Large intestine (tissue), 3 donors: ENCODE measurements at regions not wholly inside any gene's neighbourhood (a gene's known extent, or its start where the extent isn't known, plus 50 kb on each side); places are given as distances from the start of the nearest gene placed in this dataset.
"Not testable (repeated sequence)": the region's sequence is repeated elsewhere in the genome, so short reads cannot be mapped to it uniquely, and the experiment has no call there.

Source experiments
- DNase-seq, 2 donors: peaks; one replicate each; pipeline versions ENCODE4 v3.0.0 to v3.0.0-alpha.2; 2013
- H3K27ac ChIP-seq: one replicate; pipeline ENCODE4 v1.5.1; 2013; ENCODE audit warnings: low read length
- H3K27me3 ChIP-seq: 2 replicates; pipeline ENCODE4 v1.6.1; 2013; ENCODE audit warnings: low read length; ENCODE audit not compliant: control insufficient read depth, insufficient read depth
- H3K36me3 ChIP-seq: 2 replicates; pipeline ENCODE4 v1.6.1; 2013; ENCODE audit warnings: low read length; ENCODE audit not compliant: control insufficient read depth, insufficient read depth
- H3K4me1 ChIP-seq: one replicate; pipeline ENCODE4 v1.6.1; 2013; ENCODE audit warnings: low read length; ENCODE audit not compliant: control insufficient read depth, insufficient read depth
- H3K4me3 ChIP-seq: one replicate; pipeline ENCODE4 v1.5.1; 2013; ENCODE audit warnings: low read length
- H3K9me3 ChIP-seq: one replicate; pipeline ENCODE4 v1.6.1; 2013; ENCODE audit warnings: mild to moderate bottlenecking, low read depth, low read length, moderate library complexity; ENCODE audit not compliant: control insufficient read depth
- WGBS: methylation state at CpG from one replicate; pipeline ENCODE4 v1.1.5; 2013; ENCODE audit warnings: low lambda C conversion rate; ENCODE audit not compliant: insufficient coverage; 5-methylcytosine and 5-hydroxymethylcytosine counted together

GRCh38 chr2:136322428-136322827 lies 204.5 kb upstream of the CXCR4 start:
- Histone ChIP-seq H3K36me3 (no peaks in the 10 kb centered on the region), H3K4me3 (no peak overlapping the region), H3K4me1 (no peaks in the 10 kb centered on the region), H3K27ac (no peak overlapping the region), H3K9me3 (no peaks in the 10 kb centered on the region), H3K27me3 (no peaks in the 10 kb centered on the region)
- WGBS, result no CpG with 5 or more reads among the region's 2 CpGs
- no peak for DNase-seq

- Histone ChIP-seq H3K9me3 (no peaks in the 10 kb centered on the region), H3K4me1 (no peaks in the 10 kb centered on the region), H3K4me3 (no peak overlapping the region), H3K27me3 (no peaks in the 10 kb centered on the region), H3K36me3 (no peaks in the 10 kb centered on the region), H3K27ac (no peak overlapping the region)
- no peak for DNase-seq
- WGBS, result no CpG with 5 or more reads among the region's 11 CpGs
Observed at GRCh38 chr2:136319651-136320050, 201.7 kb upstream of the CXCR4 start.

DNA sequence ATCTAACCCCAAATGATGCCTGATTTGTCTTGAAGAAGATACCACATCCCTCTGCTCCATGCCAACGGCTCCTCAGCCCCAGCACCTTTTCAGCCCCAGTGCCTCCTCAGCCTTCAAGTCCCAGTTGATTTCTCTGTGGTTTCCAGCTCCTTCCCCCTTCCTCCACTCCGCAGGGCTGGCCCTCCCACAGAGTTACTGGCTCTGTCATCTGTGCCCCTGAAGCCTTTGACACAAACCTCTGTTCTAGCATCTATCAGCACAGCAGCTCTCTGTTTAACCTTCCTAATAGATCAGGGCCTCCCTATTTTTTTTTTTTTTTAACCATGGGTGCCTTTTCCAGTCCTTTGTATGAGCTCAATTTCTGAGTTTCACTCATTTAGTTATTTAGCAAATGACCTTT lies 201.3 kb upstream of the CXCR4 start:
- Histone ChIP-seq H3K27me3 (no peaks in the 10 kb centered on the region), H3K4me1 (no peaks in the 10 kb centered on the region), H3K9me3 (no peaks in the 10 kb centered on the region), H3K36me3 (no peaks in the 10 kb centered on the region), H3K4me3 (no peak overlapping the region), H3K27ac (no peak overlapping the region)
- DNase-seq, result no peak
- WGBS, result no CpG with 5 or more reads among the region's 2 CpGs

DNA sequence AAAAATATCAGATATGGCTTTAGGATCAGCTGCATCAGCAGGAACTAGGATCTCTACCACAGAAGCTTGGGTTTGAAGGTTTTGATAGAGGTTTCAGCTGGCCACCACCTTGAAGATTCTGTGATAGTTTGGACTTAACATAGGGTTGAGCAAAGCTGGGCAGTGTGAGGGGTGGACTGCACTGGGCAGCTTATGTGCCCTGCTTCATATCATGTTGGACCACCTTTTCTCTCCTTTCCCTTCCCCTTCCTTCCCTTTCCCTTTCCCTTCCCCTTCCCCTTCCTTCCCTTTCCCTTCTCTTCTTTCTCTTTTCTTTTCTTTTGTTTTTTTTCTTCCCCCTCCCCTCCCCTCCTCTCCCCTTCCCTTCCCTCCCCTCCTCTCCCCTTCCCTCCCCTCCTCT lies 196.3 kb upstream of the CXCR4 start:
- H3K9me3 ChIP-seq, result no peaks in the 10 kb centered on the region
- H3K4me1 ChIP-seq, result no peaks in the 10 kb centered on the region
- H3K36me3 ChIP-seq, result no peaks in the 10 kb centered on the region
- no peak overlapping the region for H3K27ac ChIP-seq
- no peak for DNase-seq
- peaks cover 2% of the 10 kb centered on the region for H3K27me3 ChIP-seq
- no peak overlapping the region for H3K4me3 ChIP-seq

DNA sequence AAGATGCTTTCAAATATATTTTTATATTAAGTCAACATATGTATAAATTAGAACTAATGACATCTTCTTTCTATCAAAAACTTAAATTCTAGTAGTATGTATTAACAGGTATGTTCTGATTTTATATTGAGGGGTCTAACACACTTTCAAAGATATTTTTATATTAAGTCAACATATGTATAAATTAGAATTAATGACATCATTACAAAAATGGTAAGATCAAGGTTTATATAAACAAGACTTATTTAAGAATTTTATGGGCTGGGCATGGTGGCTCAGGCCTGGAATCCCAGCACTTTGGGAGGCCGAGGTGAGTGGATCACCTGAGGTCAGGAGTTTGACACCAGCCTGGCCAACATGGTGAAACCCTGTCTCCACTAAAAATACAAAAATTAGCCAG lies 194.6 kb upstream of the CXCR4 start:
- WGBS, result no CpG with 5 or more reads among the region's 1 CpG
- H3K4me3 ChIP-seq, H3K4me1 ChIP-seq, H3K27me3 ChIP-seq, H3K27ac ChIP-seq, H3K36me3 ChIP-seq, DNase-seq, H3K9me3 ChIP-seq: not testable (repeated sequence)

- H3K27ac ChIP-seq, result no peak overlapping the region
- H3K9me3 ChIP-seq, result no peaks in the 10 kb centered on the region
- no peak overlapping the region for H3K4me3 ChIP-seq
- no peak for DNase-seq
- peaks cover 2% of the 10 kb centered on the region for H3K27me3 ChIP-seq
- no CpG with 5 or more reads among the region's 11 CpGs for WGBS
- H3K4me1 ChIP-seq, result no peaks in the 10 kb centered on the region
- no peaks in the 10 kb centered on the region for H3K36me3 ChIP-seq
Observed at GRCh38 chr2:136310797-136311603, 193.1 kb upstream of the CXCR4 start.

GRCh38 chr2:136310005-136310495 lies 192.1 kb upstream of the CXCR4 start:
- no peaks in the 10 kb centered on the region for H3K9me3 ChIP-seq
- no peaks in the 10 kb centered on the region for H3K4me1 ChIP-seq
- H3K27ac ChIP-seq, result no peak overlapping the region
- 100% methylated on average over 1 of the region's 10 CpGs for WGBS
- H3K36me3 ChIP-seq, result no peaks in the 10 kb centered on the region
- no peak for DNase-seq
- H3K4me3 ChIP-seq, result no peak overlapping the region
- peaks cover 2% of the 10 kb centered on the region for H3K27me3 ChIP-seq

- no peak overlapping the region for H3K4me3 ChIP-seq
- no CpG with 5 or more reads among the region's 1 CpG for whole genome bisulfite sequencing
- no peak for DNase-seq
- peaks cover 2% of the 10 kb centered on the region for H3K27me3 ChIP-seq
- no peak overlapping the region for H3K27ac ChIP-seq
- H3K9me3 ChIP-seq, result no peaks in the 10 kb centered on the region
- no peaks in the 10 kb centered on the region for H3K36me3 ChIP-seq
- H3K4me1 ChIP-seq, result no peaks in the 10 kb centered on the region
Observed at GRCh38 chr2:136308611-136309010, 190.7 kb upstream of the CXCR4 start.

DNA sequence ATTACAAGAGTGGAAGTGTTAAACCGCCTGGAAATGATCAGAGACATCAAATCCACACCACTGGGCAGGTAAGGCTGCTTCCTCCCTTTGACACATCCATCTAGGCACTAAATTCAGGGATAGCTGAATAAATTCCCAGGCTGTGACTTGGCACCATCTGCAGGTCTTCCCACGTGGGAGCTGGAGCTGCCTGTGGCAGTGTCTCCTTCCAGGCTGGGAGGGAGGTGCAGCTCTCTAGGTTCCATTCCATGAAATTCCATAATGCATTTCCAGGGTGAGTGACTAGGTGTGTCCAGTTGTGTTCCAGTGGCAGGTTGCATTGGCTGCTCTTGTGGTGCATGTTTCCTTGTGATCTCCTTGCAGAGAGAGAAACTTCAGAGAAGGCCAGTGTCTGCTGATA lies 188.9 kb upstream of the CXCR4 start:
- no peaks in the 10 kb centered on the region for H3K36me3 ChIP-seq
- H3K27ac ChIP-seq, result no peak overlapping the region
- H3K4me3 ChIP-seq, result no peak overlapping the region
- no peak for DNase-seq
- no CpG with 5 or more reads among the region's 2 CpGs for WGBS
- no peaks in the 10 kb centered on the region for H3K9me3 ChIP-seq
- H3K4me1 ChIP-seq, result no peaks in the 10 kb centered on the region
- peaks cover 2% of the 10 kb centered on the region for H3K27me3 ChIP-seq

GRCh38 chr2:136305517-136306192 lies 187.7 kb upstream of the CXCR4 start:
- no peak for DNase-seq
- no peaks in the 10 kb centered on the region for H3K9me3 ChIP-seq
- no CpG with 5 or more reads among the region's 7 CpGs for WGBS
- H3K4me1 ChIP-seq, result no peaks in the 10 kb centered on the region
- H3K27ac ChIP-seq, result no peak overlapping the region
- no peak overlapping the region for H3K4me3 ChIP-seq
- no peaks in the 10 kb centered on the region for H3K36me3 ChIP-seq
- H3K27me3 ChIP-seq, result no peaks in the 10 kb centered on the region

- Histone ChIP-seq H3K9me3 (no peaks in the 10 kb centered on the region), H3K4me1 (no peaks in the 10 kb centered on the region), H3K27me3 (peaks cover 3% of the 10 kb centered on the region), H3K27ac (no peak overlapping the region), H3K36me3 (no peaks in the 10 kb centered on the region), H3K4me3 (no peak overlapping the region)
- no CpG with 5 or more reads among the region's 10 CpGs for WGBS
- DNase-seq, result no peak
Observed at GRCh38 chr2:136301006-136301405, 183.1 kb upstream of the CXCR4 start.
